GM12878 (cell line): ENCODE measurements at regions not wholly inside any gene's neighbourhood (a gene's known extent, or its start where the extent isn't known, plus 50 kb on each side); places are given as distances from the start of the nearest gene placed in this dataset.

Experiments
- ATF7 ChIP-seq: fragments of 450-650 bp; IDR thresholded peaks from 2 replicates; pipeline ENCODE4 v1.6.1; 2016; ENCODE audit warnings: low read depth, mild to moderate bottlenecking
- BCL3 ChIP-seq: IDR thresholded peaks from 2 replicates; pipeline ENCODE4 v1.6.1; 2011; ENCODE audit warnings: borderline replicate concordance, low read depth, mild to moderate bottlenecking, moderate library complexity, low read length; ENCODE audit not compliant: insufficient read depth, poor library complexity, severe bottlenecking
- BMI1 ChIP-seq: fragments of 450-650 bp; IDR thresholded peaks from 2 replicates; pipeline ENCODE4 v1.6.1; 2016; ENCODE audit warnings: mild to moderate bottlenecking, moderate library complexity, borderline replicate concordance
- FOXM1 ChIP-seq: IDR thresholded peaks from 2 replicates; pipeline ENCODE4 v1.6.1; 2012; ENCODE audit warnings: low read depth, mild to moderate bottlenecking, inconsistent platforms, low read length, moderate library complexity
- GABPA ChIP-seq: IDR thresholded peaks from 2 replicates; pipeline ENCODE4 v1.6.1; 2014; ENCODE audit warnings: antibody characterized with exemption, low read depth, mild to moderate bottlenecking, inconsistent platforms
- HCFC1 ChIP-seq: fragments of 150-350 bp; IDR thresholded peaks from 2 replicates; pipeline ENCODE4 v1.6.1; 2014; ENCODE audit warnings: low read length
- MYB ChIP-seq: fragments of 150-350 bp; IDR thresholded peaks from 2 replicates; pipeline ENCODE4 v1.6.1; 2014; ENCODE audit warnings: mild to moderate bottlenecking, low read depth, low read length, borderline replicate concordance
- NBN ChIP-seq: fragments of 450-650 bp; IDR thresholded peaks from 2 replicates; pipeline ENCODE4 v1.6.1; 2016
- POLR2AphosphoS5 ChIP-seq: IDR thresholded peaks from 2 replicates; pipeline ENCODE4 v1.6.1; 2011; ENCODE audit warnings: mild to moderate bottlenecking, low read length, inconsistent platforms
- USF2 ChIP-seq: IDR thresholded peaks from 2 replicates; pipeline ENCODE4 v1.6.1; 2011; ENCODE audit warnings: low read depth, low read length, improper control_type of control experiment, borderline replicate concordance
- ZSCAN29 ChIP-seq: fragments of 450-650 bp; IDR thresholded peaks from 2 replicates; pipeline ENCODE4 v1.6.1; 2017; ENCODE audit warnings: mild to moderate bottlenecking, moderate library complexity

- TF ChIP-seq NBN = no peak
- TF ChIP-seq HCFC1 = no peak
- TF ChIP-seq MYB = no peak
- no peak for TF ChIP-seq BMI1
- TF ChIP-seq POLR2AphosphoS5 = no peak
- TF ChIP-seq ZSCAN29 = no peak
- TF ChIP-seq GABPA = no peak
- no peak for TF ChIP-seq ATF7
- TF ChIP-seq USF2 = no peak
- TF ChIP-seq BCL3 = no peak
- no peak for TF ChIP-seq FOXM1
Measured at GRCh38 chr12:19959353-19959752, 409.0 kb upstream of the PDE3A start.
